ENCODE measurements at regions not wholly inside any gene's neighbourhood (a gene's known extent, or its start where the extent isn't known, plus 50 kb on each side); places are given as distances from the start of the nearest gene placed in this dataset.
"Not testable (repeated sequence)": the region's sequence is repeated elsewhere in the genome, so short reads cannot be mapped to it uniquely, and the experiment has no call there.

GRCh38 chr5:9728261-9728660 is 98.1 kb upstream of the TAS2R1 start:
- no peak for TF ChIP-seq CTCF (IDR thresholded peaks at IDR 0.05; ENCODE audit: insufficient read depth, low read length, poor library complexity, severe bottlenecking)
- Histone ChIP-seq H3K27me3 (ENCODE audit: control insufficient read depth, insufficient read depth, low read length) (no peaks in the 10 kb centered on the region), H3K4me3 (ENCODE audit: low read depth, low read length) (no peak overlapping the region), H3K36me3 (ENCODE audit: control insufficient read depth, insufficient read depth, low read length) (no peaks in the 10 kb centered on the region)
- DNase-seq (ENCODE audit: low read depth): no peak

GRCh38 chr5:9726931-9727330 is 96.8 kb upstream of the TAS2R1 start:
- H3K27me3 ChIP-seq (ENCODE audit: control insufficient read depth, insufficient read depth, low read length): no peaks in the 10 kb centered on the region
- TF ChIP-seq CTCF (IDR thresholded peaks at IDR 0.05; ENCODE audit: insufficient read depth, low read length, poor library complexity, severe bottlenecking): no peak
- H3K4me3 ChIP-seq (ENCODE audit: low read depth, low read length): no peak overlapping the region
- DNase-seq (ENCODE audit: low read depth): peak; percentile 4
- H3K36me3 ChIP-seq (ENCODE audit: control insufficient read depth, insufficient read depth, low read length): no peaks in the 10 kb centered on the region

- H3K4me3 ChIP-seq (ENCODE audit: low read depth, low read length); H3K36me3 ChIP-seq (ENCODE audit: control insufficient read depth, insufficient read depth, low read length); H3K27me3 ChIP-seq (ENCODE audit: control insufficient read depth, insufficient read depth, low read length); DNase-seq (ENCODE audit: low read depth): not testable (repeated sequence)
Measured at GRCh38 chr5:9725265-9725664, 95.1 kb upstream of the TAS2R1 start.

- Histone ChIP-seq H3K36me3 (ENCODE audit: control insufficient read depth, insufficient read depth, low read length) (no peaks in the 10 kb centered on the region), H3K4me3 (ENCODE audit: low read depth, low read length) (no peak overlapping the region), H3K27me3 (ENCODE audit: control insufficient read depth, insufficient read depth, low read length) (no peaks in the 10 kb centered on the region)
- no peak for DNase-seq (ENCODE audit: low read depth)
- TF ChIP-seq CTCF (IDR thresholded peaks at IDR 0.05; ENCODE audit: insufficient read depth, low read length, poor library complexity, severe bottlenecking): no peak
Measured at GRCh38 chr5:9724707-9725106, 94.6 kb upstream of the TAS2R1 start.

- H3K27me3 ChIP-seq (ENCODE audit: control insufficient read depth, insufficient read depth, low read length): no peaks in the 10 kb centered on the region
- no peak overlapping the region for H3K4me3 ChIP-seq (ENCODE audit: low read depth, low read length)
- TF ChIP-seq CTCF (IDR thresholded peaks at IDR 0.05; ENCODE audit: insufficient read depth, low read length, poor library complexity, severe bottlenecking): no peak
- H3K36me3 ChIP-seq (ENCODE audit: control insufficient read depth, insufficient read depth, low read length): no peaks in the 10 kb centered on the region
- DNase-seq (ENCODE audit: low read depth): no peak
Measured at GRCh38 chr5:9722601-9723180, 92.5 kb upstream of the TAS2R1 start.

- no peak for DNase-seq (ENCODE audit: low read depth)
- TF ChIP-seq CTCF (IDR thresholded peaks at IDR 0.05; ENCODE audit: insufficient read depth, low read length, poor library complexity, severe bottlenecking): no peak
- no peak overlapping the region for H3K4me3 ChIP-seq (ENCODE audit: low read depth, low read length)
- H3K27me3 ChIP-seq (ENCODE audit: control insufficient read depth, insufficient read depth, low read length): no peaks in the 10 kb centered on the region
- H3K36me3 ChIP-seq (ENCODE audit: control insufficient read depth, insufficient read depth, low read length): no peaks in the 10 kb centered on the region
Measured at GRCh38 chr5:9721161-9721560, 91.0 kb upstream of the TAS2R1 start.

Measured in kidney epithelial cell (primary cell).